Progenitor cell of endocrine pancreas (in vitro differentiated cells): ENCODE measurements at regions not wholly inside any gene's neighbourhood (a gene's known extent, or its start where the extent isn't known, plus 50 kb on each side); places are given as distances from the start of the nearest gene placed in this dataset.

Experiments used
- DNase-seq: peaks from one replicate; pipeline ENCODE4 v3.0.0; 2021; ENCODE audit warnings: low spot score; ENCODE audit not compliant: unreplicated experiment
- H3K27ac Mint-ChIP-seq: 2 replicates; pipeline ENCODE4 v1.8.0; 2021; ENCODE audit warnings: mild to moderate bottlenecking, moderate library complexity, mixed read lengths
- H3K27me3 Mint-ChIP-seq: 2 replicates; pipeline ENCODE4 v1.8.0; 2021; ENCODE audit warnings: mixed read lengths
- H3K36me3 Mint-ChIP-seq: 2 replicates; pipeline ENCODE4 v1.8.0; 2022; ENCODE audit warnings: mixed read lengths; ENCODE audit not compliant: insufficient read depth
- H3K4me1 Mint-ChIP-seq: 2 replicates; pipeline ENCODE4 v1.8.0; 2021; ENCODE audit warnings: low read depth, mixed read lengths
- H3K4me3 Mint-ChIP-seq: 2 replicates; pipeline ENCODE4 v1.8.0; 2021; ENCODE audit warnings: low read depth, mild to moderate bottlenecking, moderate library complexity, mixed read lengths
- H3K9me3 Mint-ChIP-seq: 2 replicates; pipeline ENCODE4 v1.8.0; 2021; ENCODE audit warnings: low read depth, mixed read lengths
- CTCF ChIP-seq: fragments of 200-600 bp; sonication (generic); IDR thresholded peaks from one replicate; pipeline ENCODE4 v1.5.0; 2021; ENCODE audit warnings: antibody characterized with exemption, mild to moderate bottlenecking; ENCODE audit not compliant: unreplicated experiment

GRCh38 chr5:127203818-127204217 is 86.8 kb upstream of the MEGF10 start:
- no peak for TF ChIP-seq CTCF
- DNase-seq, result no peak
- Mint-ChIP-seq H3K36me3 (peaks cover 2% of the 10 kb centered on the region), H3K4me1 (no peaks in the 10 kb centered on the region), H3K27me3 (no peaks in the 10 kb centered on the region), H3K27ac (no peak overlapping the region), H3K9me3 (peaks cover 14% of the 10 kb centered on the region), H3K4me3 (no peak overlapping the region)

GRCh38 chr5:127205147-127205546 is 85.4 kb upstream of the MEGF10 start:
- no peaks in the 10 kb centered on the region for H3K27me3 Mint-ChIP-seq
- H3K9me3 Mint-ChIP-seq, result peaks cover 4% of the 10 kb centered on the region
- no peak for TF ChIP-seq CTCF
- no peaks in the 10 kb centered on the region for H3K36me3 Mint-ChIP-seq
- no peak for DNase-seq
- no peak overlapping the region for H3K4me3 Mint-ChIP-seq
- no peak overlapping the region for H3K27ac Mint-ChIP-seq
- H3K4me1 Mint-ChIP-seq, result peaks cover 4% of the 10 kb centered on the region

- peaks cover 9% of the 10 kb centered on the region for H3K4me1 Mint-ChIP-seq
- no peaks in the 10 kb centered on the region for H3K36me3 Mint-ChIP-seq
- DNase-seq, result no peak
- no peak for TF ChIP-seq CTCF
- H3K27ac Mint-ChIP-seq, result no peak overlapping the region
- no peak overlapping the region for H3K4me3 Mint-ChIP-seq
- H3K9me3 Mint-ChIP-seq, result peaks cover under 1% of the 10 kb centered on the region
- H3K27me3 Mint-ChIP-seq, result no peaks in the 10 kb centered on the region
Observed at GRCh38 chr5:127206320-127207113, 84.1 kb upstream of the MEGF10 start.

- H3K27me3 Mint-ChIP-seq, result peaks cover 3% of the 10 kb centered on the region
- no peaks in the 10 kb centered on the region for H3K36me3 Mint-ChIP-seq
- TF ChIP-seq CTCF, result no peak
- no peak overlapping the region for H3K4me3 Mint-ChIP-seq
- peak overlapping the region; percentile 78 for H3K27ac Mint-ChIP-seq
- H3K4me1 Mint-ChIP-seq, result peaks cover 9% of the 10 kb centered on the region
- no peak for DNase-seq
- no peaks in the 10 kb centered on the region for H3K9me3 Mint-ChIP-seq
Observed at GRCh38 chr5:127210042-127210441, 80.6 kb upstream of the MEGF10 start.

GRCh38 chr5:127213231-127213630 is 77.4 kb upstream of the MEGF10 start:
- no peak overlapping the region for H3K27ac Mint-ChIP-seq
- peaks cover 9% of the 10 kb centered on the region for H3K4me1 Mint-ChIP-seq
- peaks cover 3% of the 10 kb centered on the region for H3K27me3 Mint-ChIP-seq
- no peaks in the 10 kb centered on the region for H3K36me3 Mint-ChIP-seq
- TF ChIP-seq CTCF, result no peak
- no peak for DNase-seq
- no peaks in the 10 kb centered on the region for H3K9me3 Mint-ChIP-seq
- no peak overlapping the region for H3K4me3 Mint-ChIP-seq
